ENCODE measurements at regions not wholly inside any gene's neighbourhood (a gene's known extent, or its start where the extent isn't known, plus 50 kb on each side); places are given as distances from the start of the nearest gene placed in this dataset.

DNA sequence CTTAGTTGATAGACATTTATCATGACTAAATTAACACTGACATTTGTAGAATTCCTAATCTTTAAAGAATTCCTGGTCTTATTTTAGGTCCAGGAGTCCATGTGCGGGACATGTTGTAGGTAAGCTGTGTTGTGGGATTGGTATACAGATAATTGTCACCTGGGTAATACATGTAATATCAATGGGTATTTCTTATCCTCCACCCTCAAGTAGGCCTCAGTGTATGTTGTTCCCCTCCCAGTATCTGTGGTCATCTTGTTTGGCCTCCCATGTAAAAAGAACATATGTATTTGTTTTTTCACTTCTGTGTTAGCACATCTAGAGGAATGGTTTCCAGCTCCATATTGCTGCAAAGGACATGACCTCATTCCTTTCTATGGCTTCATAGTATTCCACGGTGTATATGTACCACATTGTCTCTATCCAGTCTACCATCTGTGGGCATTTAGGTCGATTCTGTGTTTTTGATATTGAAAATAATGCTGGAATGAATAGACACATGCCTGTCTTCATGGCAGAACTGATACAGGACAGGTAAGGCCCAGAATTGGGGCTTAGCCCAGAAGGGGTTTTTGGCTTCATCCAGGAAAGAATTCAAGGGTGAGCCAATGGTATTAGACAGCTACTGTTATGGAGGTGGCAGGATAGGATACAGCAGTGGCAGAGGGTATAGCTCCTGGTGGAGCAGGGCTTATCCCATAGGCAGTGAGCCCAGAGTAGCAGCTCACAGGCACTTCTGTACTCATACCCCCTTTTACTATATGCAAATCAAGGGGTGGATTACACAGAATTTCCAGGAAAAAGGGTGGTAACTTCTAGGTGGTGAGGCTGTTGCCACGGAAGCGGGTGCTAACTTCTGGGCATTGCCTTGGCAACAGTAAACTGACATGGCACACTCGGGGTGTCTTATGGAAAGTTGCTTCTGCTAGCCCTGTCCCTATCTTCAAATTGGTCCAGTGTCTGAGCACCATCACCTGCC is 66.1 kb upstream of the WDR1 start:
- no peak overlapping the region for H3K27ac ChIP-seq
- DNase-seq (ENCODE audit: low read depth, low spot score): no peak

DNA sequence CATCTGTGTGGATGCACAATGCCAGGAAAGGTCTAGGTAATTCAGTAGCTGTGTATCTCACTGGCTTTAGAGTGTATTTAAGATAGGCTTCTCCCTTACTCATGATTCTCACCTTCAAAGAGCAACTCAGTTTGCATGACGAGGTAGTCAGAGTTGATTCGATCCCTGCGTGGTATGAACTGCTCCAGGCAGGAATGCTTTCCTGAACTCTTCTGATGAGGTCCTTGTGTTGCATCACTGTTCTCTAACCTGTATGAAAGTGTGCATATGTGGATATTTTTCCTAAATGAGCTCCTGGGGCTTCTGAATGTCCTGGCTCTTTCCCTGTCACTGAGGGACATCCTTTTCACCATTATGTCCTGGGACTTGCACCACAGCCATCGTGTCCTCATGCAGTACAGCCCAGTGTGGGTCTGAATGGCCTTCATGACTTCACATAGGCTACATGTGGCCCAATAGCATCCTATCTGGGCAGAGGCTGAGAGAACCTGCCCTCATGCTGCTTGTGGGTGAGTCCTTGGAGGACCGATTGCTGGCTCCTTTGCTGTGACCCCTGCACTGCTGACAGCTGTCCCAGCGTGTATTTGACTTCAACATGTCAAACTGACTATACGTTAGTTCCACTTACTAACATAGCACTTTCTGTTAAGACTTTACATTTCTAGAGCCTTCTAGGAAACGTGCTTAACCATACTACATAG is 65.3 kb upstream of the WDR1 start:
- H3K27ac ChIP-seq: peak overlapping the region; percentile 14
- no peak for DNase-seq (ENCODE audit: low read depth, low spot score)

DNA sequence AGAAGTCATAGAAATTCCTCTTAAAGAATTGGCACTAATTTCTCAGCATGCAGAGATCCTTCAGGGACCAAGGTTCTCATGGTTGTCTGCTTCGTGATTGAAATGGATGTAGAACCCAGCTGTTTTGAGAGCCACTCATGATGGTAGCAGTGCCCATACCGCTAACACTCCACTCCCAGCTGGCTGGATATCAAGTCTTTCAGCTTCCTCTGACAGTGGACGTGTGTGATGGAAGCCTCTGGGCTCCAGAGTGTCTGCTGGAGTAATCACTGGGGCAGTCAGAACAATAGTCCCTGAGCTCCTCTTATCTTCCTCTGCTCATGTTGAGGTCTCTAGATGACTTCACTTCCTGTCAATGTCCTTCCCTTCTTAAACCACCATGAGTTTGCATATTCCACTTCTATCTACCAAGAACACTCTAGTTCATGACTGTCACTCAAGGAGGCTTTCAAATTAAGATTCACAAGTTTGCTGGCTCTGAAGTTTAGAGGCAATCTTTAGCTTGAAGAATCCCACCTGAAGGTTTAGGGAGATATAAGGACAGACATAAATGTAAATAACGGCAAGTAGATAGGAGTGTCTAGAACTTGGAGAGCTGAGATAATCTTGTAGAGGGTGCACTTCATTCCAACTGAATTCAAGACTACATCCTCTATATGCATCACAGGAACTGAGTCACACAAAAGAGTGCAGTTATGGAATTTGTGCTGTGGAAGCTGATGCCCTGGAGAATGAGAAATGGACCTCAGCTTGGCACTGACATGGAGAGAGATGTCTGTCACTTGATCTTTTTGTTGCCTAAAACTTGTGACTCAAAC is 64.5 kb upstream of the WDR1 start:
- DNase-seq (ENCODE audit: low read depth, low spot score): no peak
- H3K27ac ChIP-seq: peak overlapping the region; percentile 14

DNA sequence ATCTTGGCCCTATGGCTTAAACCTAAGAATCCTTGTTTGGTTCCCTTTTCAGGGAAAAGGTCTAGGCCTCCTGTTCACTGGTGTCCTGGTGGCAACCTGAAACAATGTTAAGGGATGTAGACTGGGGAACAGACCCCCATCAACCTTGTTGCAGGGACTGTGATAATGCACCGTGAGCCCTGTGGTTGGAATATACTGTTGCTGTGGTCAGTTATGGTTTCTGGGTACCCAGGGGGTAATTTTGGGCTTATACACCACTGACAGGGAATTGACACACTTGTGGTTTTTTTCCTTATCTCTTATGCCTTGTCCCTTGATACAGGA is 64.0 kb upstream of the WDR1 start:
- no peak for DNase-seq (ENCODE audit: low read depth, low spot score)
- no peak overlapping the region for H3K27ac ChIP-seq

DNA sequence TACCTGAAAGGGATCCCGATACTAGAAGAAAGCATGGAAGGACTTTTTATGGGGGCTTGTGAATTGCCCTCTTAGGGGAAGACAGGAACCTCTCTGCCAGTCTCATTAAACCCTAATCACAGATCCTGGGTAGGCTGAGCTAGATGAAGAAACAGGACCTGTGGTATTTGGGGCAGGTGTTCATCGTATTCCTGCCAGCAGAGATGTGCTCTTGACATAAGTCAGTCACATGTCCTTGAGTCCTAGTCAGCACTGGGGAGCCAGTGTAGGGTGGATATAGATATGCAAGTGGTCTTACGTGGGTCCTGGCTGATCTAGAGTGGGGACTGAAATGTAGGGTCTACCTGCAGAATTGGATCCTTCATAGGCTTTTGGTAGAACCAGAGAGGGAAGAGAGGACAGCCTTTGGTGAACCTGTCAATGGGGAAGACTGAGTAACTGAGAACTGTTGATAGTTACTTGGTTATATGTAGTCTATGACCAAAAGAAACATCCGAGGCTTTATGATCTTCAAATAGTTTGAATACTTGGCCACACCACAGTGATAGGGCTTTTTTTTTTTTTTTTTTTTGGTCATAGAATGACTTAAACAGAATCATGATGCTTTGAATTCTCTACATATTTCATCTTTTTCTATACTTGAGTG is 63.5 kb upstream of the WDR1 start:
- no peak for DNase-seq (ENCODE audit: low read depth, low spot score)
- H3K27ac ChIP-seq: no peak overlapping the region

DNA sequence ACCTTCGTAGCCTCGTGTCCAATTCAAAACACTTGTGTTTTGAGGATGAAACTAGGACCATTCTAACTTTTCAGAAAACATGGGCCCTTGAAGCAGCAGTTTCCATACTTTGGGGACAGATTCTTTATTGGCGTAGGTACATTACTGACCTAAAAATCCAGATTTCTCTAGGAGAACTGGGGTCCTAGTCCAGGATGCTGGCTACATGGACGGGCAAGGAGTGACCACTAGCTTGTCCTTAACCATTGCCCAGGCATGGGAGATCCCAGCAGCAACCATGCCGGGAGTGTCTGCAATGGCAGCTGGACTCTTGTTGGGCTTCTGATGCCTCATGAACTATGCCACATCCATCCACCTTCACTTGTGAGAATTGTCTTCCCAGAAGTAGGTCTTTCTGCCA is 62.2 kb upstream of the WDR1 start:
- no peak overlapping the region for H3K27ac ChIP-seq
- DNase-seq (ENCODE audit: low read depth, low spot score): no peak

DNA sequence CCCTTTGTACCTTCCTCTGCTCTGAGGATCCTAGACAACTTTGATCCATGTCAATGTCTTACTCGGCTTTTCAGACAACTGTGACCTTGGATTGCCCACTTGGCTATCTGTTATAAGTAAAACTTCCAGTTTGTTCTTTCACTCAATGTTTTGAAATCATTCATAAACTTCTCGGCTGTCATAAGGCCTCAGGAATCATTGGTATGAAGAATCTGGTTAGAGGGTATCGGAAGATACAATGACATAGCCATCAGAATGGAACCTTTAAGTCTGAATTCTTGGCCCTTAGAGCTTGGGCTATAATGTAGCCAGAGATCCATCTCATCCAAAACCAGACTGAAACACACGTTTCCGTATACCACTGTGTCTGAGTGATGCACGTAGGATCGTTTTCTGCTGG is 59.0 kb upstream of the WDR1 start:
- no peak for DNase-seq (ENCODE audit: low read depth, low spot score)

DNA sequence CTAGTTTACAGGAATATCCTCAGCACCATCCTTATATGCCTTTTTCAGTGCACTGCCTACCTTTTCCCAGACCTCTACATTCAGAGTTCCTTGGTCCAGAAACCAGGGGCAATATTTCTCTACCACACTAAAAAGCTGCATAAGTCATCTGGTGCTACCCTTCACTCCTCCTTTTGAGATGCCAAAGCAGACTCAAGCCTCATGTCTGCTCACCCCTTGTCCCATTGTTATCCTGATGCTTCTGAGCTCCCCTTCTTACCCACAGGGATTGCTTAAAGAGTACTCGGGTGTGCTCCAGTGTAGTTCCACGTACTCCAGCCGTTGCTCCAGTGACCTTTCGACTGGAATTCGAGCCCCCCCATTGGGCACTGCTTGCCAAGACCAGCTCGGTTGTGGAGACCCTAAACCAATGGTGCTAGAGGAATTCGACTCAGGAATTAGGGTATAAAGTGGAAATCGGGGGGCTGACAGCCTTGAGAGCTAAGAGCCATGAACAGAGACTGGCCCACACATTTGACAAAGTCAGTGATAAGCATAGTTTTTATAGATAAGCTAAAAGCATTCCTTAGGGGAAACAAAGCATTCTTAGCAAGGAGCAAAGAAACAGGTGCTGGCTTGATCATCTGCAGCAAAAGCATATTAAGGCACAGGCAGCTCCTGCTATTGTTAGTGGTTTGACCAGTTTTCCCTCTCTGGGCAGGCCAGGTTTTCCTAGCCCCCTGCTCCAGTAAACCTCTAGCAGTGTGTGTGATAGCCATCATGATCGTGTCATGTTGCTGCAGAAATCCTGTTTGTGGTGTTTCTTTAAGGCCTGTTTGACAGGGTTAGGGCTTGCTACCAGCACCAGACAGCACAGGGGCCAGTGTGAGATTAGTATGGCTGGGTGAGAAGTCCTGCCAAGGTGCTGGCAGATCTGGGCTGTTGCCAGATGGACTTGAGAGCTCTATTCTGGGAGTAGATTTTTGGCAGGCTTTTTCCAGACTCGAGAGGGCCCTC is 57.5 kb upstream of the WDR1 start:
- H3K27ac ChIP-seq: peak overlapping the region; percentile 60
- no peak for DNase-seq (ENCODE audit: low read depth, low spot score)

More for the DNA sequence above, 59.0 kb upstream of the WDR1 start:
- no peak overlapping the region for H3K27ac ChIP-seq

DNA sequence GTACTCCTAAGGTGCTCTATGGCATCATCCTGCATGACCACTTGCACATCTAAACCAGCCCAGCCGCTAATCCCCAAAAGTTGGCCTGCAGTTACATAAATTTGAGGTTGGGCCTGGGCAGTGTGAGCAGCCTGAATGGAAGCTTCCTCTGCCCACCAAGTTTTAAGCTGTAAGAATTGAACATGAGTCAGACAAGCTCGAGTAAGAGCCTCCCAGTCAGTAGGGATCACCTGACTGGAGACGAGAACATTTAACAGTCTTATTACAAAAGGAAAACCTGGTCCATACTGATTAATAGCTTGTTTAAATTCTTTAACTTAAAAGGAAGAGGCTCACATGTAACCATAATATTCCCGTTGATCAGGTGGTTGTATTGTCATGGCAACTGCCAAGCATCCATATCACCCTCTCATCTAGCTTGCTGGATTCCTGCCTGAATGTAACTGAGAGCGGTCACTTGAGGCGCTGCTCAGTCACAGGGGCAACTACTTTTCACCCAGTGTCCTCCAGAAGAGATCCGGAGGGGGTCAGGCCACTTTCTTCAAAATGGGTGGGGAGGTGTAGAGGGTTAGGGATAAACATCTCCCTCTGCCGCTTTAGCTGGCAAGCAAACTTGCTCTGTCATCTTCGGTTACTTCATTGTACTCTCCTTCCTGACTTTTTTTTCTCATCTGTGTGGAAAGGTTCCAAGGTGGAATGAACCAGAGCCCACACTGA is 56.6 kb upstream of the WDR1 start:
- DNase-seq (ENCODE audit: low read depth, low spot score): peak; percentile 50
- peak overlapping the region; percentile 60 for H3K27ac ChIP-seq

DNA sequence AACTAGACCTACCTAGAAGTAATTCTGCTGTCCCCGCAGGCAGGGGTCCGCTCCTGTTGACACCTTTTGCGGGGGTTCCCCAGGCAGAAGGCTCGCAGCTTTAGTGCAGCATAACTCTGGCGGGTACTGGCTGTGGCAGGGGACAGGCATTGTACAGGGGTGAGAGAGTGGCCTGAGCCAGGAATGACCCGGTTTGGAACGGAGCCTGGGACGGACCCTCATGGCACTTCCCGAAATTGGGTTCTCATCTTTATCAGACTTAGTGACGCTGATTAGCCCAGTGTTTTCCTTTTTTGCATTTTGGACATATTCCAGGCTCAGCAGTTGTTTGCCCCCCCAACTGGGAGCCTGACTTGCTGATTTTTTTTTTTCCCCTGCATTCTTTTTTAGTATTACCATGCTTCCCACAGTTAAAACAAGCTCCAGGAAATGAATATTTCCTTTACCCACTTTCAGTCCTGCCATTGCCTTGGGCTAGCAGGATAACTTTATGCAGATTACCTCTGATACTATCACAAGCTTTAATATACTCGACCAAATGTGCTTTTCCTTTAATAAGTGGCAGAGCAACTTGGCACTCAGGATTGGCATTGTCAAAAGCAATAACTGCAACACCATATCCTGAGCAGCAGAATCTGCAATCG is 55.8 kb upstream of the WDR1 start:
- no peak for DNase-seq (ENCODE audit: low read depth, low spot score)
- H3K27ac ChIP-seq: peak overlapping the region; percentile 60

DNA sequence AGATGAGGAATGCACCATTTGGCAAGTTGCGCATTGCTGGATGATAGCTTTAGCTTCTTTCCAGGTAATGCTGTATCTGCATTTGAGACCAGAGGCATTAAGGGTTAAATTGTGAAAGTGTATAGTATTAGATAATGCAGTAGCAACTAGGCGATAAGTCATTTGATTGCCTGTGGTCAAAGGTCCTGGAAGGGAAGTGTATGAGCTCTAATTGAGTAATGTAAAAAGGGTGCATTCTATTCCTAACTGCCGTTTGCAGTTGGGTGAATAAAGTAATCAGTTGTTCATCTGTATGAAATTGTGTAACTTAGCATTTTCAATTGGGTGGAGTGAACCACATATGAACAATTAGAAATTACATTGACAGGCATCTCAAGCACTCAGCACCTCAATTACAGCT is 54.5 kb upstream of the WDR1 start:
- no peak for DNase-seq (ENCODE audit: low read depth, low spot score)
- no peak overlapping the region for H3K27ac ChIP-seq

DNA sequence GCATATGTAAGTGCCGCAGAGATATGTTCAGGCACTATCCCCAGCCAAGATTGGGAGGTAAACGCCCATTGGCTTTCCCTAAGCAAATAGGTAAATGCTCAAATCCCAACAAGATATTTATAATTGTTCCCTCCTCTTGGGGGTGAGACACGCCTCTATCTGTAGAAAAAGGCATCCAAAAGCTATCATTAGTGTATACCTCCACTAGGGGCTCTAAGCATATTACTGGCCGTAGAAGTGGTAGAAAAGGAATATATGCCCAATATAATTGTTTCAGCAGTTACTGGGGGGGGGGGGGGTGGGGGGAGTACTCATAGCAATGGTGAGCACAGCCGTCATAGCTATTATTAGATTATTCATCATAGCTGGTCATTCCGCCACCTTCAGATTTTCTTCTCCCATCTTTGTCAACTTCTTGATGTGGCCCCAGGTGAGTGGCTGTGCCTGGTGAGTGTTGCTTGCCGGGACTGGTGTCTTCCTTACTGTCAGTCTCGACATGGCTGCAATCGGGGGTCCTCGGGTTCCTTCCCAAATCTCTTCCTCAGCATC is 53.3 kb upstream of the WDR1 start:
- no peak overlapping the region for H3K27ac ChIP-seq
- no peak for DNase-seq (ENCODE audit: low read depth, low spot score)

DNA sequence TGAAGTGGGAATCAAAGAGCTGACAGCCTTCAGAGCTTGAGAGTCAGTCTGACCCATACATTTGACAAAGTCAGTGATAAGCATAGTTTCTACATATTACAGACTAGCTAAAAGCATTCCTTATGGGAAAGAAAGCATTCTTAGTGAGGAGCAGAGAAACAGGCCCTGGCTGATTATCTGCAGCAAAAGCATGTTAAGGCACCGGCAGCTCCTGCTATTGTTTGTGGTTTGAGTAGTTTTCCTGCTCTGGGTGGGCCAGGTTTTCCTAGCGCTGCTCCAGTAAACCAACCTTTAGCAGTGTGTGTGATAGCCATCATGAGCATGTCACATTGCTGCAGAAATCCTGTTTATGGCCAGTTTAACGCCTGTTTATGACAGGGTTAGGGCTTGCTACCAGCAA is 51.6 kb upstream of the WDR1 start:
- H3K27ac ChIP-seq: no peak overlapping the region
- no peak for DNase-seq (ENCODE audit: low read depth, low spot score)

DNA sequence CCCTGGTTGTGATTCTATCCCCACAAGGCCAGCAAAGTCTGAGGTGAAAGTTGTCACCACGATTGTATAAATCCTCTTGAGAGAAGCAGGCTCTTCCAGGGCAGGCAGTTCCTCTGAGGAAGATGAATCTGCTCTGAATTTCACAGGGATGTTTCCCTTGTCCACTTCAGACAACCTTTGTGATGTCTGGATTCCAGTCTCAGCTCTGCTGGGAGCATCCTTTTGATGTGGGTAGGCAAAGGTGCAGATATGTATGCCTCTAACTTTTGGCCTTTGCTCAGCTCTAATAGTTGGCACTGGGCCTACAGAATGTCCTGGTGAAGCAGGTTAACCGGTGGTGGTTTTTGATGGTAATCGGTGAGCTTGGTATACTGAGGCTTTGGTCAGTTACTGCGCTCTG is 50.6 kb upstream of the WDR1 start:
- no peak for DNase-seq (ENCODE audit: low read depth, low spot score)
- no peak overlapping the region for H3K27ac ChIP-seq

Data from epithelial cell of prostate (primary cell).